IMR-90 (cell line): ENCODE measurements at regions not wholly inside any gene's neighbourhood (a gene's known extent, or its start where the extent isn't known, plus 50 kb on each side); places are given as distances from the start of the nearest gene placed in this dataset.

ENCODE experiments used
- ATAC-seq: fragments of 200-7000 bp; cut with Tn5 transposase; 2 replicates; pipeline ENCODE4 v1.9.1; 2020; ENCODE audit warnings: low read depth, mild to moderate bottlenecking, moderate library complexity
- BruUV-seq: library from RNA; stranded (reverse); fragments of 400-500 nt; replicated peaks from 2 replicates; lab custom pipeline; 2021; lab: Mats Ljungman, UMichigan
- CTCF ChIA-PET: fragments of 300-600 bp; formaldehyde crosslinking; extraction: SDS; loops from one replicate; lab custom pipeline; 2021; ENCODE audit warnings: antibody characterized with exemption; lab: Yijun Ruan, JAX
- POLR2A ChIA-PET: fragments of 300-600 bp; sonication (Branson Sonifier 250); formaldehyde crosslinking; loops from one replicate; lab custom pipeline; 2022; ENCODE audit warnings: antibody characterized with exemption; ENCODE audit not compliant: unreplicated experiment; lab: Charles Lee
- DNase-seq: peaks from one replicate; pipeline ENCODE4 v3.0.0; 2013
- H2AFZ ChIP-seq: replicated peaks from 2 replicates; pipeline ENCODE3; 2013; ENCODE audit warnings: low read length, mild to moderate bottlenecking; ENCODE audit not compliant: poor library complexity
- H2AK5ac ChIP-seq: 2 replicates; pipeline ENCODE4 v1.6.1; 2013; ENCODE audit warnings: low read depth, low read length, inconsistent platforms
- H2AK9ac ChIP-seq: replicated peaks from 2 replicates; pipeline ENCODE3; 2013; ENCODE audit warnings: mild to moderate bottlenecking, low read depth, low read length, moderate library complexity; ENCODE audit not compliant: poor library complexity
- H2BK120ac ChIP-seq: 2 replicates; pipeline ENCODE4 v1.6.1; 2013; ENCODE audit warnings: low read depth, low read length, inconsistent platforms
- H2BK15ac ChIP-seq: 3 replicates; pipeline ENCODE4 v1.6.1; 2013; ENCODE audit warnings: low read depth, low read length, inconsistent platforms
- H2BK20ac ChIP-seq: 2 replicates; pipeline ENCODE4 v1.6.1; 2013; ENCODE audit warnings: low read depth, mild to moderate bottlenecking, inconsistent platforms, low read length, moderate library complexity
- H2BK5ac ChIP-seq: 2 replicates; pipeline ENCODE4 v1.6.1; 2013; ENCODE audit warnings: mild to moderate bottlenecking, low read depth, low read length, inconsistent platforms; ENCODE audit not compliant: poor library complexity, severe bottlenecking
- H3K14ac ChIP-seq: replicated peaks from 2 replicates; pipeline ENCODE4 v1.6.1; 2013; ENCODE audit warnings: low read depth, low read length, inconsistent platforms
- H3K18ac ChIP-seq: 2 replicates; pipeline ENCODE4 v1.6.1; 2013; ENCODE audit warnings: low read depth, low read length, control low read depth
- H3K23ac ChIP-seq: 2 replicates; pipeline ENCODE4 v1.6.1; 2013; ENCODE audit warnings: low read depth, low read length, inconsistent platforms
- H3K27ac ChIP-seq: 2 replicates; pipeline ENCODE4 v1.5.1; 2013; ENCODE audit warnings: mild to moderate bottlenecking, control low read depth, low read length; ENCODE audit not compliant: insufficient read depth
- H3K27me3 ChIP-seq: 2 replicates; pipeline ENCODE4 v1.6.1; 2013; ENCODE audit warnings: low read length; ENCODE audit not compliant: control insufficient read depth, insufficient read depth
- H3K36me3 ChIP-seq: 2 replicates; pipeline ENCODE4 v1.6.1; 2013; ENCODE audit warnings: low read length, mixed read lengths; ENCODE audit not compliant: control insufficient read depth, insufficient read depth
- H3K4ac ChIP-seq: 2 replicates; pipeline ENCODE4 v1.6.1; 2013; ENCODE audit warnings: low read depth, low read length, inconsistent platforms
- H3K4me1 ChIP-seq: 2 replicates; pipeline ENCODE4 v1.6.1; 2013; ENCODE audit warnings: low read length, mixed read lengths; ENCODE audit not compliant: control insufficient read depth, insufficient read depth
- H3K4me2 ChIP-seq: 2 replicates; pipeline ENCODE4 v1.6.1; 2013; ENCODE audit warnings: low read depth, mild to moderate bottlenecking, control low read depth, low read length, moderate library complexity
- H3K4me3 ChIP-seq: 2 replicates; pipeline ENCODE4 v1.5.1; 2013; ENCODE audit warnings: low read depth, mild to moderate bottlenecking, control low read depth, low read length, moderate library complexity; ENCODE audit not compliant: insufficient read depth
- H3K56ac ChIP-seq: 2 replicates; pipeline ENCODE4 v1.6.1; 2013; ENCODE audit warnings: low read length, inconsistent platforms; ENCODE audit not compliant: insufficient read depth; ENCODE audit errors: extremely low read depth
- H3K79me1 ChIP-seq, 2 experiments: 2 replicates each; pipeline ENCODE4 v1.6.1; 2013; ENCODE audit warnings: low read length in 2 of 2, inconsistent platforms in 1 of 2, low read depth in 1 of 2
- H3K9ac ChIP-seq: 2 replicates; pipeline ENCODE4 v1.6.1; 2013; ENCODE audit warnings: low read depth, low read length, control low read depth
- H3K9me1 ChIP-seq: 2 replicates; pipeline ENCODE4 v1.6.1; 2013; ENCODE audit warnings: low read length, inconsistent platforms; ENCODE audit not compliant: insufficient read depth
- H3K9me3 ChIP-seq: 2 replicates; pipeline ENCODE4 v1.6.1; 2013; ENCODE audit warnings: low read length; ENCODE audit not compliant: control insufficient read depth, insufficient read depth
- H4K20me1 ChIP-seq: 2 replicates; pipeline ENCODE4 v1.6.1; 2013; ENCODE audit warnings: low read length, inconsistent platforms; ENCODE audit not compliant: insufficient read depth
- H4K5ac ChIP-seq: 2 replicates; pipeline ENCODE4 v1.6.1; 2013; ENCODE audit warnings: mild to moderate bottlenecking, low read depth, low read length, control low read depth
- H4K8ac ChIP-seq, 2 experiments: 2 replicates each; pipeline ENCODE4 v1.6.1; 2013; ENCODE audit warnings: low read depth in 2 of 2, low read length in 2 of 2, control low read depth in 1 of 2, inconsistent platforms in 1 of 2
- H4K91ac ChIP-seq: 2 replicates; pipeline ENCODE4 v1.6.1; 2013; ENCODE audit warnings: low read depth, low read length, inconsistent platforms; ENCODE audit not compliant: insufficient read depth
- BHLHE40 ChIP-seq: fragments of 150-350 bp; IDR thresholded peaks from 2 replicates; pipeline ENCODE4 v1.6.1; 2016; ENCODE audit warnings: mild to moderate bottlenecking, low read depth, low read length
- CEBPB ChIP-seq: IDR thresholded peaks from 2 replicates; pipeline ENCODE4 v1.6.1; 2012; ENCODE audit warnings: low read depth, low read length, improper control_type of control experiment
- CHD1 ChIP-seq: IDR thresholded peaks from 2 replicates; pipeline ENCODE4 v1.6.1; 2012; ENCODE audit warnings: low read depth, low read length, improper control_type of control experiment
- CTCF ChIP-seq: conservative IDR thresholded peaks from 2 replicates; pipeline ENCODE4 v1.5.1; 2012; ENCODE audit warnings: mild to moderate bottlenecking, low read depth, low read length, improper control_type of control experiment
- ELK1 ChIP-seq: fragments of 150-350 bp; IDR thresholded peaks from 2 replicates; pipeline ENCODE4 v1.6.1; 2016; ENCODE audit warnings: low read depth, mild to moderate bottlenecking, low read length, moderate library complexity, borderline replicate concordance
- FOS ChIP-seq: fragments of 150-350 bp; IDR thresholded peaks from 2 replicates; pipeline ENCODE4 v1.6.1; 2016; ENCODE audit warnings: low read depth, low read length
- MAFK ChIP-seq: IDR thresholded peaks from 2 replicates; pipeline ENCODE4 v1.6.1; 2012; ENCODE audit warnings: low read depth, low read length, improper control_type of control experiment
- MAZ ChIP-seq: IDR thresholded peaks from 2 replicates; pipeline ENCODE4 v1.6.1; 2012; ENCODE audit warnings: low read depth, mild to moderate bottlenecking, low read length, improper control_type of control experiment, moderate library complexity, borderline replicate concordance
- MXI1 ChIP-seq: IDR thresholded peaks from 2 replicates; pipeline ENCODE4 v1.6.1; 2012; ENCODE audit warnings: low read depth, mild to moderate bottlenecking, low read length, moderate library complexity, borderline replicate concordance
- NFE2L2 ChIP-seq: fragments of 150-350 bp; IDR thresholded peaks from 2 replicates; pipeline ENCODE4 v1.6.1; 2016; ENCODE audit warnings: low read depth, mild to moderate bottlenecking, low read length
- POLR2A ChIP-seq: IDR thresholded peaks from 2 replicates; pipeline ENCODE4 v1.6.1; 2012; ENCODE audit warnings: mild to moderate bottlenecking, low read depth, low read length
- RAD21 ChIP-seq: IDR thresholded peaks from 2 replicates; pipeline ENCODE4 v1.6.1; 2012; ENCODE audit warnings: low read length, improper control_type of control experiment
- RCOR1 ChIP-seq: IDR thresholded peaks from 2 replicates; pipeline ENCODE4 v1.6.1; 2012; ENCODE audit warnings: mild to moderate bottlenecking, low read length, improper control_type of control experiment; ENCODE audit not compliant: insufficient replicate concordance
- RFX5 ChIP-seq: IDR thresholded peaks from 2 replicates; pipeline ENCODE4 v1.8.0; 2012; ENCODE audit warnings: low read depth, mild to moderate bottlenecking, low read length, moderate library complexity
- SMC3 ChIP-seq: fragments of 150-350 bp; IDR thresholded peaks from 2 replicates; pipeline ENCODE4 v1.6.1; 2016; ENCODE audit warnings: low read depth, mild to moderate bottlenecking, antibody characterized with exemption, low read length, moderate library complexity
- USF2 ChIP-seq: fragments of 150-350 bp; IDR thresholded peaks from 2 replicates; pipeline ENCODE4 v1.6.1; 2017; ENCODE audit warnings: mild to moderate bottlenecking, antibody characterized with exemption, low read length, low read depth
- WGBS, 2 experiments: methylation state at CpG; one replicate each; pipeline versions ENCODE4 v1.1.5 to v1.1.7; 2013; ENCODE audit warnings: missing lambda C conversion rate in 2 of 2; ENCODE audit not compliant: insufficient read length in 1 of 2; ENCODE audit errors: extremely low coverage in 2 of 2; 5-methylcytosine and 5-hydroxymethylcytosine counted together
- dilution Hi-C: fragments of 300-500 bp; cut with HindIII; formaldehyde crosslinking; loops from one replicate; pipeline ENCODE4 v1.14.3; 2018; ENCODE audit warnings: low sequenced_read_pairs; ENCODE audit not compliant: unreplicated experiment
- in situ Hi-C: fragments of 300-500 bp; cut with MboI; formaldehyde crosslinking; loops from 3 replicates; pipeline ENCODE4 v1.14.3; 2019; ENCODE audit warnings: low sequenced_read_pairs, inconsistent platforms, mixed read lengths
- intact Hi-C: fragments of 100-400 bp; cut with micrococcal nuclease; formaldehyde crosslinking; loops from 2 replicates; pipeline ENCODE4 v1.10.0; 2022

- Histone ChIP-seq H2AFZ (no peak overlapping the region), H2AK9ac (no peak overlapping the region), H3K4ac (no peak overlapping the region), H3K27me3 (no peaks in the 10 kb centered on the region), H4K8ac (no peak overlapping the region), H2AK5ac (no peak overlapping the region), H3K9me1 (no peaks in the 10 kb centered on the region), H3K4me2 (no peak overlapping the region), H3K79me1 (no peaks in the 10 kb centered on the region), H3K4me1 (no peaks in the 10 kb centered on the region), H3K56ac (no peak overlapping the region), H3K27ac (no peak overlapping the region), H2BK120ac (no peak overlapping the region), H3K23ac (no peak overlapping the region), H4K20me1 (no peaks in the 10 kb centered on the region), H3K9ac (no peak overlapping the region), H2BK15ac (no peak overlapping the region), H4K91ac (no peak overlapping the region), H2BK20ac (no peak overlapping the region), H3K36me3 (no peaks in the 10 kb centered on the region), H3K9me3 (peaks cover 4% of the 10 kb centered on the region), H3K4me3 (no peak overlapping the region), H3K14ac (no peak overlapping the region), H4K5ac (no peak overlapping the region), H3K18ac (no peak overlapping the region), H2BK5ac (no peak overlapping the region)
- POLR2A ChIA-PET, result no interaction called here
- WGBS, 2 experiments, result no CpG with 5 or more reads among the region's 4 CpGs
- CTCF ChIA-PET, result no interaction called here
- TF ChIP-seq CHD1 (no peak), RAD21 (no peak), CEBPB (no peak), MXI1 (no peak), MAZ (no peak), MAFK (no peak), USF2 (no peak), BHLHE40 (no peak), RCOR1 (no peak), SMC3 (no peak), CTCF (no peak), NFE2L2 (no peak), RFX5 (no peak), ELK1 (no peak), FOS (no peak), POLR2A (no peak)
- dilution Hi-C loops, result no loop called here
- intact Hi-C loops, result no loop called here
- in situ Hi-C loops, result no loop called here
- DNase-seq (no peak), ATAC-seq (no peak)
- no TSS peak for BruUV-seq
These were observed 89.6 kb upstream of the MAF start for GRCh38 chr16:79690159-79690558.
